HFF-Myc (cell line): ENCODE measurements at regions not wholly inside any gene's neighbourhood (a gene's known extent, or its start where the extent isn't known, plus 50 kb on each side); places are given as distances from the start of the nearest gene placed in this dataset.
"Not testable (repeated sequence)": the region's sequence is repeated elsewhere in the genome, so short reads cannot be mapped to it uniquely, and the experiment has no call there.

Experiments used
- DNase-seq: peaks from one replicate; pipeline ENCODE4 v3.0.0-alpha.2; 2011; ENCODE audit warnings: low read depth; ENCODE audit errors: extremely low read depth
- H3K4me3 ChIP-seq: replicated peaks from 2 replicates; pipeline ENCODE4 v1.5.1; 2011; ENCODE audit warnings: low read depth, mild to moderate bottlenecking, control low read depth, low read length
- TF ChIP-seq, protein P1 (sequence below): IDR thresholded peaks from 2 replicates; pipeline ENCODE4 v1.5.1; 2012; ENCODE audit warnings: mild to moderate bottlenecking, low read depth, low read length, control low read depth; ENCODE audit errors: missing control alignments

DNA sequence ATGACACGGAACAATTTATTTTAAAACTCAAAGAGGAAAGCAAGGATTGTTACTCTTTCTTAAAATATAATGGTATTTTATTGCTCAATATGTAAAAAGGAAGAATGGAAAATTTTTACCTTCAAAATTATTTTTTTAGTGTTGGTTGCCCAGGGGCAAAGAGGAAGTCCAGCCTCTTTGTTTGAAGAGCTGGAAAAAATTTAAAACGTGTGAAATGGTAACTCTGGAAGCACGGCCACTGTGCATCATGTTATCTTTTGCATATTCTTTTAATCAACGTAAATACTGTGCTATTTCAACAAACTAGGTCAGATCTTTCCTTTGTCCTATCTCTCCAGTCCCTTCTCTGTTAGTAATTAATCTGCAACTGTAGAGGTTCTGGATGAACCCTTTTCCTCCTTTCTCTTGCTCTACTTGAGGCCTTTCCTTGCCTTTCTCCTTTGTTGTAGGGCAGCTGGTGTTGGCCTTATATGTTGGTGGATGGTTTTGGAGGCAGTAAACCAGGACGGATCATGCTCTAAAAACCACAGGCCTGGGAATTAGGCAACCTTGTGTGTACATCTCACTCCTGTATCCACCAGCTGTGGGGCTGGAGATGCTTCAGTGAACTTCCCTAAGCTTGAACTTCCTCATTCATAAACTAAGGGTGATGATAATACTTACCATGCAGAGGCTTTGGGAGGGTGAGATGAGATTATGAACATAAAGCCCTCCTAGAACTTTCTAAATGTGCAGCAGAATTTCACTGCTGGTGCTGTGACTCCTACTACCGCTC lies 143.3 kb downstream of the PRL start:
- no peak overlapping the region for H3K4me3 ChIP-seq
- TF ChIP-seq, protein P1, sequence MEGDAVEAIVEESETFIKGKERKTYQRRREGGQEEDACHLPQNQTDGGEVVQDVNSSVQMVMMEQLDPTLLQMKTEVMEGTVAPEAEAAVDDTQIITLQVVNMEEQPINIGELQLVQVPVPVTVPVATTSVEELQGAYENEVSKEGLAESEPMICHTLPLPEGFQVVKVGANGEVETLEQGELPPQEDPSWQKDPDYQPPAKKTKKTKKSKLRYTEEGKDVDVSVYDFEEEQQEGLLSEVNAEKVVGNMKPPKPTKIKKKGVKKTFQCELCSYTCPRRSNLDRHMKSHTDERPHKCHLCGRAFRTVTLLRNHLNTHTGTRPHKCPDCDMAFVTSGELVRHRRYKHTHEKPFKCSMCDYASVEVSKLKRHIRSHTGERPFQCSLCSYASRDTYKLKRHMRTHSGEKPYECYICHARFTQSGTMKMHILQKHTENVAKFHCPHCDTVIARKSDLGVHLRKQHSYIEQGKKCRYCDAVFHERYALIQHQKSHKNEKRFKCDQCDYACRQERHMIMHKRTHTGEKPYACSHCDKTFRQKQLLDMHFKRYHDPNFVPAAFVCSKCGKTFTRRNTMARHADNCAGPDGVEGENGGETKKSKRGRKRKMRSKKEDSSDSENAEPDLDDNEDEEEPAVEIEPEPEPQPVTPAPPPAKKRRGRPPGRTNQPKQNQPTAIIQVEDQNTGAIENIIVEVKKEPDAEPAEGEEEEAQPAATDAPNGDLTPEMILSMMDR: no peak
- no peak for DNase-seq

GRCh38 chr6:22155551-22155950 lies 141.3 kb downstream of the PRL start:
- DNase-seq: no peak
- H3K4me3 ChIP-seq: no peak overlapping the region
- TF ChIP-seq, protein P1: no peak

DNA sequence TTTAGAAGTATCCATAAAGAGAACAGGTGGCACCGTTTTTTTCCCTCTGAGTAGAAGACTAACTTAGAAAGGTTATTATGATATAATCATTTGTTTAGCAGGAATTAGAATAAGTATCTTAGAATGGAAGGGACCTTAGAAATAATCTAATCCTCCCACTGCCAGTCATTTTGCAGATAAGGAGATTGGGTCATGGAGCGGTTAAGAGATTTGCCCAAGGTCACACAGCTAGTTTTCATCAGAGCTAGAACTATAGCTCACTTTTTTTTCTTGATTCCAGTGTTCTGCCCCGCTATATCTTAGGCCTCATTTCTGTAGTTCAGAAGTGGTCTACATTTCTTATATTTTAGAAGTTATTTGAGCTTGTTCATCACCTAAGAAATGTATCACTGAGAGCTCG lies 139.6 kb downstream of the PRL start:
- no peak overlapping the region for H3K4me3 ChIP-seq
- TF ChIP-seq, protein P1: no peak
- no peak for DNase-seq

GRCh38 chr6:22164236-22164635 lies 132.6 kb downstream of the PRL start:
- TF ChIP-seq, protein P1: no peak
- H3K4me3 ChIP-seq: no peak overlapping the region
- DNase-seq: no peak

- H3K4me3 ChIP-seq, DNase-seq: not testable (repeated sequence)
These were observed 125.8 kb downstream of the PRL start for GRCh38 chr6:22171006-22171405.

DNA sequence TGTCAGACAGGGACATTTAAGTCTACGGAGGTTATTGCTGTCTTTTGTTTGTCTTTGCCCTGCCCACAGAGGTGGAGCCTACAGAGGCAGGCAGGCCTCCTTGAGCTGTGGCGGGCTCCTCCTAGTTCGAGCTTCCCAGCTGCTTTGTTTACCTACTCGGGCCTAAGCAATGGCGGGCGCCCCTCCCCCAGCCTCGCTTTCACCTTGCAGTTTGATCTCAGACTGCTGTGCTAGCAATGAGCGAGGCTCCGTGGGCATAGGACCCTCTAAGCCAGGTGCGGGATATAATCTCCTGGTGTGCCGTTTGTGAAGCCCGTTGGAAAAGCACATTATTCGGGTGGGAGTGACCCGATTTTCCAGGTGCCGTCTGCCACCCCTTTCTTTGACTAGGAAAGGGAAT lies 125.0 kb downstream of the PRL start:
- DNase-seq, H3K4me3 ChIP-seq: not testable (repeated sequence)

DNA sequence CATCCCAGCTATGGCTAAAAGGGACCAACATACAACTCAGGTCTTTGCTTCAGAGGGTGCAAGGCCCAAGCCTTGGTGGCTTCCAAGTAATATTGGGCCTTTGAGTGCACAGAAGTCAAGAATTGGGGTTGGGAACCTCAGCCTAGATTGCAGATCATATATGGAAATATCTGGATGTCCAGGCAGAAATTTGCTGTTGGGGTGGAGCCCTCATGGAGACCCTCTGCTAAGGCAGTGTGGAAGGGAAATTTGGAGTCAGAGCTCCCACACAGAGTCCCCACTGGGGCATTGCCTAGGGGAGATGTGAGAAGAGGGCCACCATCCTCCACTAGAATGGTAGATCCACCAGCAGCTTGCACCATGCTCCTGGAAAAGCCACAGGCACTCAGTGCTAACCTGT lies 123.5 kb downstream of the PRL start:
- no peak overlapping the region for H3K4me3 ChIP-seq
- DNase-seq: no peak
- TF ChIP-seq, protein P1: no peak

DNA sequence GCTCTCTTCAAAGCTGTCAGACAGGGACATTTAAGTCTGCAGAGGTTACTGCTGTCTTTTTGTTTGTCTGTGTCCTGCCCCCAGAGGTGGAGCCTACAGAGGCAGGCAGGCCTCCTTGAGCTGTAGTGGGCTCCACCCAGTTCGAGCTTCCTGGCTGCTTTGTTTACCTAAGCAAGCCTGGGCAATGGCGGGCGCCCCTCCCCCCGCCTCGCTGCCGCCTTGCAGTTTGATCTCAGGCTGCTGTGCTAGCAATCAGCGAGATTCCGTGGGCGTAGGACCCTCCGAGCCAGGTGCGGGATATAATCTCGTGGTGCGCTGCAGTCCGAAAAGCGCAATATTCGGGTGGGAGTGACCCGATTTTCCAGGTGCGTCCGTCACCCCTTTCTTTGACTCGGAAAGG lies 116.6 kb downstream of the PRL start:
- not testable (repeated sequence) for DNase-seq, H3K4me3 ChIP-seq

- no peak for DNase-seq
- TF ChIP-seq, protein P1: no peak
- H3K4me3 ChIP-seq: no peak overlapping the region
These were observed 112.5 kb downstream of the PRL start for GRCh38 chr6:22184371-22184770.
